H1 (cell line): ENCODE measurements at regions not wholly inside any gene's neighbourhood (a gene's known extent, or its start where the extent isn't known, plus 50 kb on each side); places are given as distances from the start of the nearest gene placed in this dataset.

Experiments
- CTCF ChIA-PET: fragments of 300-600 bp; sonication (Branson Sonifier 250); formaldehyde crosslinking; loops from one replicate; lab custom pipeline; 2021; ENCODE audit not compliant: partially characterized antibody; lab: Charles Lee
- POLR2A ChIA-PET: fragments of 300-600 bp; sonication (Branson Sonifier 250); formaldehyde crosslinking; loops from one replicate; lab custom pipeline; 2021; ENCODE audit warnings: inconsistent platforms; ENCODE audit not compliant: partially characterized antibody; lab: Charles Lee
- DNase-seq, 2 experiments: peaks; one replicate each; pipeline versions ENCODE4 v3.0.0 to v3.0.0-alpha.2; 2010 to 2022; ENCODE audit warnings: low spot score in 2 of 2, low read depth in 1 of 2, mixed read lengths in 1 of 2
- FAIRE-seq: peaks from 2 replicates; lab custom pipeline; 2011; peaks lifted over from hg19 to GRCh38; lab: Jason Lieb, UNC
- H2AFZ ChIP-seq: 2 replicates; pipeline ENCODE4 v1.8.1; 2012; ENCODE audit warnings: low read length, inconsistent platforms
- H2AK5ac ChIP-seq: 2 replicates; pipeline ENCODE4 v1.6.1; 2013; ENCODE audit warnings: low read depth, low read length
- H2BK120ac ChIP-seq: replicated peaks from 2 replicates; pipeline ENCODE3; 2013; ENCODE audit warnings: low read depth, low read length, inconsistent platforms
- H2BK12ac ChIP-seq: 2 replicates; pipeline ENCODE4 v1.6.1; 2013; ENCODE audit warnings: low read depth, low read length
- H2BK15ac ChIP-seq: 2 replicates; pipeline ENCODE4 v1.6.1; 2013; ENCODE audit warnings: low read length
- H2BK20ac ChIP-seq: 2 replicates; pipeline ENCODE4 v1.6.1; 2013; ENCODE audit warnings: low read length
- H2BK5ac ChIP-seq: 2 replicates; pipeline ENCODE4 v1.6.1; 2013; ENCODE audit warnings: low read depth, low read length
- H3K14ac ChIP-seq: 2 replicates; pipeline ENCODE4 v1.6.1; 2013; ENCODE audit warnings: inconsistent platforms; ENCODE audit not compliant: insufficient read length
- H3K18ac ChIP-seq: 2 replicates; pipeline ENCODE4 v1.6.1; 2013; ENCODE audit warnings: low read length; ENCODE audit errors: extremely low read depth
- H3K23ac ChIP-seq: 2 replicates; pipeline ENCODE4 v1.6.1; 2013; ENCODE audit warnings: inconsistent platforms; ENCODE audit not compliant: insufficient read length
- H3K23me2 ChIP-seq: 2 replicates; pipeline ENCODE4 v1.6.1; 2013; ENCODE audit warnings: low read depth, low read length
- H3K27ac ChIP-seq: 2 replicates; pipeline ENCODE4 v1.6.1; 2011; ENCODE audit warnings: low read depth, low read length, inconsistent platforms
- H3K27me3 ChIP-seq, 4 experiments: replicated peaks in 1 of 4; 1 replicate in 1 of 4; 2 replicates in 3 of 4; pipeline versions ENCODE4 v1.6.1 to v1.8.1; 2011 to 2013; ENCODE audit warnings: low read length in 3 of 4, mild to moderate bottlenecking in 3 of 4, inconsistent platforms in 2 of 4, mixed read lengths in 2 of 4, moderate library complexity in 1 of 4; ENCODE audit not compliant: control insufficient read depth in 3 of 4, insufficient read depth in 3 of 4; ENCODE audit errors: extremely low read depth in 1 of 4
- H3K36me3 ChIP-seq, 4 experiments: 2 replicates each; pipeline versions ENCODE4 v1.6.1 to v1.8.1; 2011 to 2013; ENCODE audit warnings: mild to moderate bottlenecking in 4 of 4, low read length in 3 of 4, moderate library complexity in 2 of 4, control low read depth in 1 of 4, inconsistent platforms in 1 of 4; ENCODE audit not compliant: insufficient read depth in 4 of 4, control insufficient read depth in 2 of 4
- H3K4ac ChIP-seq: replicated peaks from 2 replicates; pipeline ENCODE3; 2013; ENCODE audit warnings: low read length, low read depth, mixed read lengths, inconsistent platforms; ENCODE audit not compliant: insufficient read length
- H3K4me1 ChIP-seq, 4 experiments: replicated peaks in 1 of 4; 1 replicate in 1 of 4; 2 replicates in 3 of 4; pipeline versions ENCODE4 v1.6.1 to v1.8.1; 2011 to 2013; ENCODE audit warnings: low read length in 3 of 4, inconsistent platforms in 2 of 4, mixed read lengths in 1 of 4; ENCODE audit not compliant: insufficient read depth in 4 of 4, control insufficient read depth in 3 of 4
- H3K4me2 ChIP-seq, 2 experiments: 2 replicates each; pipeline versions ENCODE4 v1.6.1 to v1.8.1; 2011 to 2013; ENCODE audit warnings: low read depth in 2 of 2, low read length in 2 of 2, control low read depth in 1 of 2, inconsistent platforms in 1 of 2, mild to moderate bottlenecking in 1 of 2; ENCODE audit not compliant: insufficient read depth in 1 of 2
- H3K4me3 ChIP-seq, 4 experiments: fragments of 200-600, 300-600 bp in 1 of 4; sonication (generic), shearing (Covaris generic), sonication (Bioruptor Twin) in 1 of 4; 2 replicates each; pipeline versions ENCODE4 v1.5.1 to v1.8.1; 2011 to 2016; ENCODE audit warnings: low read length in 4 of 4, low read depth in 3 of 4, control low read depth in 2 of 4, inconsistent platforms in 2 of 4, mild to moderate bottlenecking in 2 of 4, mixed read lengths in 1 of 4, moderate library complexity in 1 of 4; ENCODE audit not compliant: insufficient read depth in 2 of 4; ENCODE audit errors: extremely low read depth in 1 of 4
- H3K56ac ChIP-seq: replicated peaks from 2 replicates; pipeline ENCODE3; 2013; ENCODE audit warnings: low read depth, mild to moderate bottlenecking, mixed read lengths, low read length, inconsistent platforms; ENCODE audit not compliant: insufficient read length
- H3K79me1 ChIP-seq: 2 replicates; pipeline ENCODE4 v1.6.1; 2013; ENCODE audit warnings: low read depth, low read length, control low read depth
- H3K79me2 ChIP-seq, 2 experiments: 2 replicates each; pipeline versions ENCODE4 v1.6.1 to v1.8.1; 2012 to 2013; ENCODE audit warnings: low read length in 2 of 2, mild to moderate bottlenecking in 2 of 2, inconsistent platforms in 1 of 2; ENCODE audit not compliant: insufficient read depth in 2 of 2, control insufficient read depth in 1 of 2
- H3K9ac ChIP-seq, 4 experiments: replicated peaks in 1 of 4; 1 replicate in 1 of 4; 2 replicates in 3 of 4; pipeline versions ENCODE4 v1.6.1 to v1.8.1; 2011 to 2013; ENCODE audit warnings: low read depth in 3 of 4, low read length in 3 of 4, control low read depth in 2 of 4, mild to moderate bottlenecking in 2 of 4, moderate library complexity in 2 of 4, inconsistent platforms in 1 of 4; ENCODE audit errors: extremely low read depth in 1 of 4
- H3K9me3 ChIP-seq, 2 experiments: 2 replicates each; pipeline versions ENCODE4 v1.6.1 to v1.8.1; 2012 to 2013; ENCODE audit warnings: mild to moderate bottlenecking in 2 of 2, moderate library complexity in 2 of 2, control low read depth in 1 of 2, inconsistent platforms in 1 of 2, low read depth in 1 of 2, low read length in 1 of 2, mixed read lengths in 1 of 2; ENCODE audit not compliant: insufficient read depth in 2 of 2
- H4K20me1 ChIP-seq, 2 experiments: replicated peaks in 1 of 2; 2 replicates each; pipeline versions ENCODE3 to v1.8.1; 2011 to 2013; ENCODE audit warnings: inconsistent platforms in 2 of 2, low read length in 2 of 2, mild to moderate bottlenecking in 1 of 2; ENCODE audit not compliant: insufficient read depth in 2 of 2, control insufficient read depth in 1 of 2
- H4K5ac ChIP-seq: 2 replicates; pipeline ENCODE4 v1.6.1; 2013; ENCODE audit warnings: low read length, low read depth, mixed read lengths, inconsistent platforms; ENCODE audit not compliant: insufficient read length
- H4K8ac ChIP-seq: 2 replicates; pipeline ENCODE4 v1.8.0; 2013; ENCODE audit warnings: mild to moderate bottlenecking, moderate library complexity, low read length, inconsistent platforms; ENCODE audit not compliant: insufficient read depth; ENCODE audit errors: extremely low read depth
- H4K91ac ChIP-seq: replicated peaks from 2 replicates; pipeline ENCODE3; 2013; ENCODE audit warnings: low read length, mixed read lengths, inconsistent platforms; ENCODE audit not compliant: insufficient read length
- CTBP2 ChIP-seq: IDR thresholded peaks from 2 replicates; pipeline ENCODE4 v1.7.0; 2011; ENCODE audit warnings: borderline replicate concordance, mild to moderate bottlenecking, moderate library complexity, mixed read lengths, low read length; ENCODE audit not compliant: insufficient read depth, insufficient read length
- GTF2F1 ChIP-seq: IDR thresholded peaks from 2 replicates; pipeline ENCODE4 v1.6.1; 2012; ENCODE audit warnings: low read depth, low read length, improper control_type of control experiment, borderline replicate concordance
- HDAC6 ChIP-seq: IDR thresholded peaks from one replicate; pipeline ENCODE4 v1.7.1; 2012; ENCODE audit warnings: low read depth, mild to moderate bottlenecking, inconsistent platforms, low read length, moderate library complexity
- JUN ChIP-seq: IDR thresholded peaks from 2 replicates; pipeline ENCODE4 v1.6.1; 2011; ENCODE audit warnings: low read depth, mild to moderate bottlenecking, improper control_type of control experiment, low read length
- NANOG ChIP-seq: IDR thresholded peaks from 2 replicates; pipeline ENCODE4 v1.6.1; 2011; ENCODE audit warnings: low read length, low read depth, mild to moderate bottlenecking, inconsistent platforms; ENCODE audit not compliant: insufficient read depth, poor library complexity, severe bottlenecking
- POLR2A ChIP-seq, 2 experiments: IDR thresholded peaks; 1 replicate in 1 of 2; 2 replicates in 1 of 2; pipeline ENCODE4 v1.6.1; 2011; ENCODE audit warnings: low read depth in 2 of 2, low read length in 2 of 2, mild to moderate bottlenecking in 2 of 2; ENCODE audit errors: control extremely low read depth in 1 of 2
- POU5F1 ChIP-seq: IDR thresholded peaks from 2 replicates; pipeline ENCODE4 v1.6.1; 2011; ENCODE audit warnings: low read depth, mild to moderate bottlenecking, low read length, moderate library complexity
- RAD21 ChIP-seq, 2 experiments: IDR thresholded peaks in 1 of 2; conservative IDR thresholded peaks in 1 of 2; 2 replicates each; pipeline ENCODE4 v1.6.1; 2011; ENCODE audit warnings: low read depth in 2 of 2, low read length in 2 of 2, improper control_type of control experiment in 1 of 2, inconsistent platforms in 1 of 2, mild to moderate bottlenecking in 1 of 2, moderate library complexity in 1 of 2
- RBBP5 ChIP-seq: IDR thresholded peaks from 2 replicates; pipeline ENCODE4 v1.7.1; 2012; ENCODE audit warnings: low read depth, mild to moderate bottlenecking, inconsistent platforms, low read length, moderate library complexity, borderline replicate concordance
- TAF1 ChIP-seq: IDR thresholded peaks from 2 replicates; pipeline ENCODE4 v1.6.1; 2011; ENCODE audit warnings: mild to moderate bottlenecking, low read depth, low read length
- WGBS, 2 experiments: shearing (Covaris generic) in 1 of 2; methylation state at CpG; one replicate each; pipeline versions ENCODE4 v1.1.6 to v1.1.7; 2013 to 2015; ENCODE audit warnings: low lambda C conversion rate in 2 of 2, mixed read lengths in 2 of 2, inconsistent platforms in 1 of 2, low coverage in 1 of 2, missing lambda C conversion rate in 1 of 2; ENCODE audit not compliant: insufficient replicate concordance in 2 of 2, insufficient coverage in 1 of 2, insufficient read length in 1 of 2; ENCODE audit errors: extremely low coverage in 1 of 2, missing lambda C conversion rate in 1 of 2; 5-methylcytosine and 5-hydroxymethylcytosine counted together

- no peak overlapping the region for H3K18ac ChIP-seq
- H4K91ac ChIP-seq, result no peak overlapping the region
- H3K4me1 ChIP-seq, result no peaks in the 10 kb centered on the region
- H2BK15ac ChIP-seq, result no peak overlapping the region
- H3K9ac ChIP-seq, result no peak overlapping the region
- H2BK20ac ChIP-seq, result no peak overlapping the region
- H3K23me2 ChIP-seq, result no peaks in the 10 kb centered on the region
- H3K27me3 ChIP-seq, result no peaks in the 10 kb centered on the region
- H3K27ac ChIP-seq, result no peak overlapping the region
- H3K4me3 ChIP-seq, result no peak overlapping the region
- no peak overlapping the region for H4K5ac ChIP-seq
- no peaks in the 10 kb centered on the region for H3K9me3 ChIP-seq
- H3K4ac ChIP-seq, result no peak overlapping the region
- H2AFZ ChIP-seq, result 0 out of 2 replicates have a peak overlapping the region, but pooled peaks have one; percentile 4
- no peak overlapping the region for H3K56ac ChIP-seq
- H3K36me3 ChIP-seq, result no peaks in the 10 kb centered on the region
- no peak overlapping the region for H2BK120ac ChIP-seq
- FAIRE-seq (no peak), DNase-seq (no peak)
- H3K79me2 ChIP-seq, result no peaks in the 10 kb centered on the region
- ChIA-PET CTCF (interaction anchor here (3.4 kb wide), 1 partner anchor 147 kb away, joined by 8 read pairs; no protein-coding TSS in a partner anchor), POLR2A (no interaction called here)
- H2BK12ac ChIP-seq, result no peak overlapping the region
- no peak overlapping the region for H2BK5ac ChIP-seq
- H3K79me1 ChIP-seq, result no peaks in the 10 kb centered on the region
- no peak overlapping the region for H3K14ac ChIP-seq
- H2AK5ac ChIP-seq, result no peak overlapping the region
- H3K4me2 ChIP-seq, result no peak overlapping the region
- no peaks in the 10 kb centered on the region for H4K20me1 ChIP-seq
- WGBS, 2 experiments, result 98% methylated on average over 3 of the region's 3 CpGs; no CpG with 5 or more reads in 1 of the 2 experiments
- H3K23ac ChIP-seq, result no peak overlapping the region
- no peak overlapping the region for H4K8ac ChIP-seq
- TF ChIP-seq TAF1, result no peak
- TF ChIP-seq RAD21 (IDR thresholded peaks at IDR 0.05 in 1 of 2, conservative IDR thresholded peaks at IDR 0.05 in 1 of 2; ENCODE audit: low read depth in 2 of 2, low read length in 2 of 2), result no peak
- no peak for TF ChIP-seq RBBP5
- TF ChIP-seq GTF2F1, result no peak
- no peak for TF ChIP-seq JUN
- TF ChIP-seq CTBP2, result no peak
- no peak for TF ChIP-seq HDAC6
- no peak for TF ChIP-seq POLR2A (IDR thresholded peaks at IDR 0.05; ENCODE audit: control extremely low read depth in 1 of 2, low read depth in 2 of 2, low read length in 2 of 2)
- no peak for TF ChIP-seq NANOG
- no peak for TF ChIP-seq POU5F1
These were observed 181.5 kb upstream of the OR13F1 start for GRCh38 chr9:104322596-104322995.
